Ovary (tissue), 3 donors: ENCODE measurements at regions not wholly inside any gene's neighbourhood (a gene's known extent, or its start where the extent isn't known, plus 50 kb on each side); places are given as distances from the start of the nearest gene placed in this dataset.

Experiments
- EP300 ChIP-seq: sonication (generic); formaldehyde crosslinking; IDR thresholded peaks from one replicate; pipeline ENCODE4 v1.6.1; 2017; ENCODE audit warnings: antibody characterized with exemption
- POLR2A ChIP-seq: fragments of 450-650 bp; IDR thresholded peaks from one replicate; pipeline ENCODE4 v1.6.1; 2017; ENCODE audit warnings: antibody characterized with exemption, mild to moderate bottlenecking, moderate library complexity
- TF ChIP-seq, protein P1 (sequence below), 3 donors: fragments of 450-650 bp in 2 of 3; fragments of 200-600 bp in 1 of 3; IDR thresholded peaks; one replicate each; pipeline versions ENCODE4 v1.5.1 to v1.8.0; 2016 to 2022; ENCODE audit warnings: antibody characterized with exemption in 3 of 3, mild to moderate bottlenecking in 1 of 3
- donor health status: DM: no; HTN: no; CAD: no.

GRCh38 chr1:173257805-173258204, 50.7 kb upstream of the TNFSF4 start:
- no peak for TF ChIP-seq POLR2A
- TF ChIP-seq, protein P1, sequence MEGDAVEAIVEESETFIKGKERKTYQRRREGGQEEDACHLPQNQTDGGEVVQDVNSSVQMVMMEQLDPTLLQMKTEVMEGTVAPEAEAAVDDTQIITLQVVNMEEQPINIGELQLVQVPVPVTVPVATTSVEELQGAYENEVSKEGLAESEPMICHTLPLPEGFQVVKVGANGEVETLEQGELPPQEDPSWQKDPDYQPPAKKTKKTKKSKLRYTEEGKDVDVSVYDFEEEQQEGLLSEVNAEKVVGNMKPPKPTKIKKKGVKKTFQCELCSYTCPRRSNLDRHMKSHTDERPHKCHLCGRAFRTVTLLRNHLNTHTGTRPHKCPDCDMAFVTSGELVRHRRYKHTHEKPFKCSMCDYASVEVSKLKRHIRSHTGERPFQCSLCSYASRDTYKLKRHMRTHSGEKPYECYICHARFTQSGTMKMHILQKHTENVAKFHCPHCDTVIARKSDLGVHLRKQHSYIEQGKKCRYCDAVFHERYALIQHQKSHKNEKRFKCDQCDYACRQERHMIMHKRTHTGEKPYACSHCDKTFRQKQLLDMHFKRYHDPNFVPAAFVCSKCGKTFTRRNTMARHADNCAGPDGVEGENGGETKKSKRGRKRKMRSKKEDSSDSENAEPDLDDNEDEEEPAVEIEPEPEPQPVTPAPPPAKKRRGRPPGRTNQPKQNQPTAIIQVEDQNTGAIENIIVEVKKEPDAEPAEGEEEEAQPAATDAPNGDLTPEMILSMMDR (IDR thresholded peaks at IDR 0.05), result no peak
- TF ChIP-seq EP300, result no peak
